DOHH2 (cell line): ENCODE measurements at regions not wholly inside any gene's neighbourhood (a gene's known extent, or its start where the extent isn't known, plus 50 kb on each side); places are given as distances from the start of the nearest gene placed in this dataset.

Experiments used
- H3F3A ChIP-seq: fragments of 200-600 bp; sonication (generic), shearing (Covaris generic); 2 replicates; pipeline ENCODE4 v1.6.0; 2016; ENCODE audit warnings: antibody characterized with exemption, mild to moderate bottlenecking; ENCODE audit not compliant: control insufficient read depth, insufficient read depth
- H3K27ac ChIP-seq: fragments of 200-600 bp; sonication (generic); 2 replicates; pipeline ENCODE4 v1.5.1; 2014; ENCODE audit warnings: low read depth, mild to moderate bottlenecking, low read length, moderate library complexity
- H3K27me3 ChIP-seq: fragments of 200-600 bp; sonication (generic); 2 replicates; pipeline ENCODE4 v1.6.1; 2014; ENCODE audit warnings: mild to moderate bottlenecking, low read length, mixed read lengths; ENCODE audit not compliant: control insufficient read depth
- H3K36me3 ChIP-seq: fragments of 200-600 bp; sonication (generic); 2 replicates; pipeline ENCODE4 v1.6.1; 2014; ENCODE audit warnings: mild to moderate bottlenecking, low read length, moderate library complexity, mixed read lengths; ENCODE audit not compliant: control insufficient read depth
- H3K4me1 ChIP-seq: fragments of 200-600 bp; sonication (generic); 2 replicates; pipeline ENCODE4 v1.6.1; 2014; ENCODE audit warnings: mild to moderate bottlenecking, low read length, mixed read lengths; ENCODE audit not compliant: control insufficient read depth
- H3K4me2 ChIP-seq: fragments of 200-600 bp; sonication (generic); 2 replicates; pipeline ENCODE4 v1.6.0; 2014; ENCODE audit warnings: mild to moderate bottlenecking, low read length, moderate library complexity
- H3K4me3 ChIP-seq: fragments of 200-600 bp; sonication (generic); 2 replicates; pipeline ENCODE4 v1.5.1; 2014; ENCODE audit warnings: mild to moderate bottlenecking, low read length, mixed read lengths
- H3K79me2 ChIP-seq: fragments of 200-600 bp; sonication (generic); 2 replicates; pipeline ENCODE4 v1.6.1; 2014; ENCODE audit warnings: mild to moderate bottlenecking, low read length, mixed read lengths; ENCODE audit not compliant: control insufficient read depth
- H3K9me2 ChIP-seq: fragments of 200-600 bp; sonication (generic); replicated peaks from 2 replicates; pipeline ENCODE4 v1.6.1; 2014; ENCODE audit warnings: mild to moderate bottlenecking, low read length, mixed read lengths; ENCODE audit not compliant: control insufficient read depth
- H3K9me3 ChIP-seq: fragments of 200-600 bp; sonication (generic); 2 replicates; pipeline ENCODE4 v1.6.1; 2014; ENCODE audit warnings: antibody characterized with exemption, low read length, mixed read lengths; ENCODE audit not compliant: control insufficient read depth, insufficient read depth
- H4K20me1 ChIP-seq: fragments of 200-600 bp; sonication (generic); 2 replicates; pipeline ENCODE4 v1.6.0; 2014; ENCODE audit warnings: low read depth, mild to moderate bottlenecking, antibody characterized with exemption, low read length, moderate library complexity; ENCODE audit not compliant: control insufficient read depth, insufficient read depth
- EZH2phosphoT487 ChIP-seq: fragments of 200-600 bp; sonication (generic); IDR thresholded peaks from 2 replicates; pipeline ENCODE4 v1.6.1; 2017; ENCODE audit warnings: borderline replicate concordance, mild to moderate bottlenecking, antibody characterized with exemption, low read length, moderate library complexity, mixed read lengths
- TF ChIP-seq, protein P1 (sequence below): fragments of 200-600 bp; sonication (generic); IDR thresholded peaks from one replicate; pipeline ENCODE4 v1.5.1; 2014; ENCODE audit warnings: antibody characterized with exemption, mild to moderate bottlenecking, low read depth, low read length; ENCODE audit not compliant: poor library complexity, severe bottlenecking

DNA sequence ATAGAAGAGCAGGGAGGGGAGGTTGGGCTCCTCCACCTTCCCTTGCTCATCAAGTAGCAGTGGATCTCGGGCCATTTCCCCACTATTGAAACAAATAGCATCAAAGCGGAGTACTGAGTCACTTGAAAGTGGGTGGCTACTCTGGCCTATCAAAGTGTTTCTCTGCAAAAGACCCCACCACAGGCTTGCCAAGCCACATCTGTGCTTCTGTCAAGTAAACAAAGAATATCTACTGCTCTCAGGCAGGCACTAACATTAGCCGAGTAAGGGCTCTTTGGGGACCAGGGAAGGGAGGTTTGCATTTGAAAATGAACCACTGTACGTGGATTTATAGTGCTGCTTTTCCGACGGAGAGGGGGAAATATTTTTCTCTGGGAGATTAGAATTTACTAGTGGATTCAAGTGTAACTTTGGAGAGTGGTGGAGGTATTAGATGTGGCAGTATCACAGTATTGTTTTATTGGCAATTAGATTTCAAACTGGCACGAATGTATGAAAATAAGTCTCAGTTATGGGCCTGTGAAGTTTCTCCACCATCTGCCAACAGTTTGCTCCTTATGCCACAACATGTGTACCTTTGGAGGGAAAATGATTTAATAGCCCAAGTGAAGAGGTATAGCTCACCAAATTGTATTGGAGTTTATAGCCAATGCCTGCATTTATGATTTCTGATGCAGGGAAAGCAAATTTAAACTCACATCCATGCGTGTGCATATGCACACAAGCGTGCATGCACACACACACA is 97.5 kb downstream of the RPS24 start:
- Histone ChIP-seq H3K4me3 (no peak overlapping the region), H4K20me1 (no peaks in the 10 kb centered on the region), H3K27me3 (0 out of 2 replicates have a peak, but pooled peaks cover 3% of the 10 kb centered on the region), H3K79me2 (no peaks in the 10 kb centered on the region), H3K27ac (no peak overlapping the region), H3K9me3 (no peaks in the 10 kb centered on the region), H3K4me2 (no peak overlapping the region), H3F3A (no peaks in the 10 kb centered on the region), H3K4me1 (no peaks in the 10 kb centered on the region), H3K36me3 (no peaks in the 10 kb centered on the region), H3K9me2 (no peaks in the 10 kb centered on the region)
- TF ChIP-seq, protein P1, sequence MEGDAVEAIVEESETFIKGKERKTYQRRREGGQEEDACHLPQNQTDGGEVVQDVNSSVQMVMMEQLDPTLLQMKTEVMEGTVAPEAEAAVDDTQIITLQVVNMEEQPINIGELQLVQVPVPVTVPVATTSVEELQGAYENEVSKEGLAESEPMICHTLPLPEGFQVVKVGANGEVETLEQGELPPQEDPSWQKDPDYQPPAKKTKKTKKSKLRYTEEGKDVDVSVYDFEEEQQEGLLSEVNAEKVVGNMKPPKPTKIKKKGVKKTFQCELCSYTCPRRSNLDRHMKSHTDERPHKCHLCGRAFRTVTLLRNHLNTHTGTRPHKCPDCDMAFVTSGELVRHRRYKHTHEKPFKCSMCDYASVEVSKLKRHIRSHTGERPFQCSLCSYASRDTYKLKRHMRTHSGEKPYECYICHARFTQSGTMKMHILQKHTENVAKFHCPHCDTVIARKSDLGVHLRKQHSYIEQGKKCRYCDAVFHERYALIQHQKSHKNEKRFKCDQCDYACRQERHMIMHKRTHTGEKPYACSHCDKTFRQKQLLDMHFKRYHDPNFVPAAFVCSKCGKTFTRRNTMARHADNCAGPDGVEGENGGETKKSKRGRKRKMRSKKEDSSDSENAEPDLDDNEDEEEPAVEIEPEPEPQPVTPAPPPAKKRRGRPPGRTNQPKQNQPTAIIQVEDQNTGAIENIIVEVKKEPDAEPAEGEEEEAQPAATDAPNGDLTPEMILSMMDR: no peak
- no peak for TF ChIP-seq EZH2phosphoT487

DNA sequence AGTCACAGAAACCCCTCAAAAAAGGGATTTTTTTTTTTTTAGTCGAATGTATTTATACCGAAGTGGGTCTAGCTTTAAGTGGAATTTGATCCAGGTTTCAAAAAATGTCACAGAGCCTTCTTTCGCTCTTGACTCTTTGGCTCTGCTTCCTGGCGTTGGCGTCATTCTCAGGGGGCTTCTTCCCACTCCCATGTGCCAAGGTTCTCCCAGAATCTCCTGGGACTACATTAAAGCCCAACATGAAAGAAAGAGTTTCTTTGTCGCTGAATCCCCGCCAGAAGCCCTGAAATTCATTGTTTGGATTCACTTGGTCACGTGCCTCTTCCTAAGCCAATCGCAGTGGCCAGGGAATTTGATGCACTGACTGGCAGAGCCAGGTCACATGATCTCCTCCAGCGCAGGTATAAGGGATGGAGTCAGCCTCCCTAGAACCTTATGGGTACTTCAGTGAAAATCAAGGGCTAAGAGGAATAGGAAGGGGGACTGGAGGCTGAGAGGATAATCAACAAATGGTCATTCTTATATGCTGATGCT is 101.2 kb downstream of the RPS24 start:
- Histone ChIP-seq H3K4me1 (no peaks in the 10 kb centered on the region), H3K36me3 (no peaks in the 10 kb centered on the region), H3K27ac (no peak overlapping the region), H3K9me2 (no peaks in the 10 kb centered on the region), H3K79me2 (no peaks in the 10 kb centered on the region), H3K4me2 (no peak overlapping the region), H3K27me3 (0 out of 2 replicates have a peak, but pooled peaks cover 3% of the 10 kb centered on the region), H3K4me3 (no peak overlapping the region), H4K20me1 (no peaks in the 10 kb centered on the region), H3K9me3 (no peaks in the 10 kb centered on the region), H3F3A (no peaks in the 10 kb centered on the region)
- TF ChIP-seq, protein P1: no peak
- TF ChIP-seq EZH2phosphoT487: no peak

DNA sequence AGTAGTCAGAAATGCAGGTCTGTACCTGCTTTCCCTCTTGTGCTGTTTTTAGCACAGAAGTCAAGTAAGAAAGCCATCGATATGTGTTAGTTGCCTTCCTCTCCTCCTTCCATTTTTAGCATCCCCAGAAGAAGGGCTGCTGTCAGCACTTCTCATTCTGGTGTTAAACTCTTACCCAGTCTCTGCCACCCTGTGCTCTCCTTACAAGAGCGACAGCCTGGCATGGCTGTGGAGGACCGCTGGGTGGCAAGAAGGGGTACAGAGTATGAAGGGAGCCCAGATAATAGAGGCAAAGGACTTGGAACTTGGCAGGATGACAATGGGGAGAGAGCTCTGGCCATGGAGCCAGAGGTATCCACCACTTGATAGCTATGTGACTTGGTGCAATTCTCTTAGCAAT is 103.5 kb downstream of the RPS24 start:
- H3K4me3 ChIP-seq: no peak overlapping the region
- no peaks in the 10 kb centered on the region for H3K9me2 ChIP-seq
- H3K4me2 ChIP-seq: no peak overlapping the region
- 0 out of 2 replicates have a peak, but pooled peaks cover 3% of the 10 kb centered on the region for H3K27me3 ChIP-seq
- no peaks in the 10 kb centered on the region for H4K20me1 ChIP-seq
- no peaks in the 10 kb centered on the region for H3F3A ChIP-seq
- TF ChIP-seq EZH2phosphoT487: no peak
- TF ChIP-seq, protein P1: no peak
- no peaks in the 10 kb centered on the region for H3K4me1 ChIP-seq
- no peak overlapping the region for H3K27ac ChIP-seq
- no peaks in the 10 kb centered on the region for H3K79me2 ChIP-seq
- H3K36me3 ChIP-seq: no peaks in the 10 kb centered on the region
- H3K9me3 ChIP-seq: no peaks in the 10 kb centered on the region
